Right renal pelvis (tissue), 4 donors: ENCODE measurements at regions not wholly inside any gene's neighbourhood (a gene's known extent, or its start where the extent isn't known, plus 50 kb on each side); places are given as distances from the start of the nearest gene placed in this dataset.

Experiments
- DNase-seq, 4 donors: peaks; one replicate each; pipeline ENCODE4 v3.0.0-alpha.2; 2013; ENCODE audit warnings: low read depth in 4 of 4, low spot score in 3 of 4, missing footprints in 1 of 4

DNA sequence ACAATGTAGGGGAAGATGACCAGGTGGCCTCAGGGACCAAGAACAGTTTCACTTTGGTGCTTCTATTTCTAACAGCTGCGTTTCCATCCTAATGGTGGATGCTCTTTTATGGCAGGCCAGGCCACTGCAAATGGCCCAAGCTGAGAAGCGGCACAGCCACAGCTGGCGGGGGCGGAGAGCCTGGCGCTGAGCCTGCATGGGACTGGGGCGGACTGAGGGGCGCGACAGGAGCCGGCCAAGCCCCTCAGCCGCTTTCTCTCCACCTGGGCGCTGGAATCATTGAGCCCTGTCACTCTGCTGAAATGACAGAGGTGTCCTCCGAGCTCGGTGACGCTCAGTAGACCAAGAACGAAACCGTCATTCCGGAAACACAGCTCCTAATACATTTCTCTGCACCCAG lies 317.3 kb upstream of the PDE4D start:
- DNase-seq: no peak

DNA sequence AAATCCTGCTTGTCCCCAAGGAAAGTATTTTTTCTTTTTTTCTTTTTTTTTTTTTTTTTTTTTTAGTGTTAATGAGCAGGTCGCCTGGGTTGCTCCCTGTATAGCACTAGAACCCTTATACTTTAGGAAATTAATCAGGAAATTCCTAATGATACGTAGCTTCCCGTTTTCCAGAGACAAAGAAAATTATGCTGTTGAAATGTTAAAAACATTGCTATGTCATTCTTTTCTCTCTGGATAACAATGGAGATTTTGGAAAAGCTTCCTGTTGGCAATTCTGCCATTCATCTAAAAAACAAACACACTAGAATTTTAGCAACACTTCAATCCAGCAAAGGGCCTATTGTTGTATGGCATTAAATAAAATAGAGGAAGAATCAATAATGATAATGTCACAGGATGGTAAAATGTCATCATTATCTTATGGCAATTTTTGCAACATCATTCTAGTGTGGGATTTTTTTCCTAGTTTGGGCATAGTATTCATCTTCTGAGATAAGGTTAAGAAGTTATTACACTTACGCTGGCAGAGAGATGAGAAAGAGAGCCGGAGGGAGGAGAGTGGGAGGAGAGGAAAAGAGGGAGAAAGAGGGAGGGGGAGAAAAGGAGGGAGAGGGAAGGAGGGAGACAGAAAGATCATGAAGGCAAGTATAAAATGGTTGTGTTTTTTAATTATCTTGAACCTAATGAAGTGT lies 315.8 kb upstream of the PDE4D start:
- DNase-seq: no peak

DNA sequence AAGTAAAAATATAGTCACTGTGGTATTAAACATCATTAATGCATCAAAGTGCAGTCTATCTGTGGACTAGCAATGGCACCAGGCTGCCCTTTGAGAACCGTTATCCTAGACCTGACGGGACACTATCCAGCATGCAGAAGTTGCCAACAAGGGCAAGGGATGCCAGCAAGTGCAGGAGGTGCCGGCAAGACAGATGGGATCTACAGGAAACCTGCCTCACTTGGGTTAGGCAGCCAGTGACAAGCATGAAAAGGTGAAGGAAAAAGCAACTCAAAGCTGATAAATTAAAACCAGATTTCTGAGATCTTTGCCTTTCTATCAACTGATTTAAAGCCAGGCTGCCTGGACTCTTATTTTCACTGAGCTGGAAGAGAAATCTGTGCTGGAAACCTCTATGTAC lies 315.2 kb upstream of the PDE4D start:
- DNase-seq: no peak

DNA sequence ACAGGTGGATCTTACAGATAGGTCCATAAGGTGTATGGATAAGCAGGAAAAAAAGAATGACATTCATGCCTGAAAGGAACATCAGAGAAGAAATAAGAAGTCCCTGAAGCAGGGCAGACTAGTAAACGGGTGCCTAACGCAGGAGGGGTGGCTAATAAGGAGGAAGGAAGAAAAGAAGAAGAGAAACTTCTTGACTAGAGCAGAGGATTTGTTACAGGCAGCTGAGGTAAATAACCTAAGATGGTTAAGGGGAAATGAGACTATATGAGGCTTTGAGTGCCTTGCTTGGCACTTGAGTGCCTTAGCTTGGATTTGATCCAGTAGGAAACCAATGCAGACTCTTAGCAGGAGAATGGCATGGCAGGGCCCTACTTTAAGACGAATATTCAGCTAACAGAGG lies 313.5 kb upstream of the PDE4D start:
- no peak for DNase-seq

DNA sequence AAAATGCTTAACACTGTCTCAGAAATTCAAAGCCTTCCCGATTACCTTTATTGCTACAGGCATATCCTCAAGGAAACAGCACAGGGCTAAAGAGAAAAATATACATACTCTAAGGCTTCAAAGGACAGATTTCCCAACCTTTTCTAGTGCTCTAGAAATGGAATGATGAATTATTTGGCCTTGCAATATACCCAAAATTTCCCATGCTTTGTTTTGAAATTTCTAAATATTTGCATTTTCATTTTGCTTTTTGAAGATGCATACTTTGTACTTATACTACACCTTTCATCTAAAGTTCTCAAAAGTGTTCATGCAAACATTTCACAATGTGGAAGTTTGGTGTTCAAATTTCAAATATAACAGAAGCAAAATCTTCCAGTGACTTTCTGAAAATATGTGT lies 312.7 kb upstream of the PDE4D start:
- no peak for DNase-seq

DNA sequence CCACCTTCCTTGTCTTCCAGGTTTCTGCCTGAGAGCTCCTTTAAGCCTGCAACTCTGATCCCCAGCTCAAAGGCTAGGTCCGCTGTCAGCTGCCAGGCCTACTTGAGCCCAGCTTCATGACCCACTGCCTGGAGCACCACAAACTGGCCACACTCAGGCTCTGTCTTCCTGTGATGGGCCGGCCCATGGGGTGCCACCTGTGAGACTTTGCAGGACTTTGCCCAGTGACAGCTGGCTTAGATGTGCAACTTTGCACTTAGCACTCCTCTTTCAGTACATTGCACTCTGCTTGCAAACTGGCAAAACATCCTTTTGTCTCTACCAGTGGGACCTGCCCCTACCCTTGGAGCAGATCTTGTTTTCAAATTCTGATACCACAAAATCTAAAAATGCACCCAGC lies 311.5 kb upstream of the PDE4D start:
- DNase-seq: no peak

DNA sequence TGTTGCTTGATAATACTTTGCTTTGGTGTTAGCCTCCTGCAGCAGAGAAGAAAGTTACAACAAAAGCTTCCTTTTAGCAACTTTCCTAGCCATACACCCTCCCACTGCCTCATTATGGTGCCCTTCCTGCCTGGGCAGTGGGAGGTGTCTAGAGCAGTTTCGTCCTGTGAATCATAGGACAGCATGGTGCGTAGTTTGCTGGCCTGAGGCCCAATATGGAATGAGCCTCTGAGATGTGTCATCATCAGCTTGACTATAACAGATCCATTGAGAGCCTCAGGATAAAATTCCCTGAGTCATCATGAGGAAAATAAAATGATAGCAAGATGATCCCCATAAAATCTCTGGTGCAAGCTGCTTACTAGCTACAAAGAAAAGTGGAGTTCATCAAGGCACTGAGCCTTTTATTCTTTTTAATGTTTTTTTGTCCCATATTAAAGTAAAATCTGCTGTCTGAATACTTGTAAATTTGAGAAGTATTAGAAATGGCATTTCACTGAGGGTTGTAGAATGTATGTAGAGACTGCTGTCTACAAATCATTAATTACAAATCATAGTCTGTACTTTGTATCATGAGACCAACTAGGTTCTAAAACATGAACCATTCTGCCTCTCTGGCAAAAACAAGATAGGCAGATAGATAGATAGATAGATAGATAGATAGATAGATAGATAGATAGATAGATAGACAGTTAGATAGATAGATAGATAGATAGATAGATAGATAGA lies 303.0 kb upstream of the PDE4D start:
- no peak for DNase-seq

DNA sequence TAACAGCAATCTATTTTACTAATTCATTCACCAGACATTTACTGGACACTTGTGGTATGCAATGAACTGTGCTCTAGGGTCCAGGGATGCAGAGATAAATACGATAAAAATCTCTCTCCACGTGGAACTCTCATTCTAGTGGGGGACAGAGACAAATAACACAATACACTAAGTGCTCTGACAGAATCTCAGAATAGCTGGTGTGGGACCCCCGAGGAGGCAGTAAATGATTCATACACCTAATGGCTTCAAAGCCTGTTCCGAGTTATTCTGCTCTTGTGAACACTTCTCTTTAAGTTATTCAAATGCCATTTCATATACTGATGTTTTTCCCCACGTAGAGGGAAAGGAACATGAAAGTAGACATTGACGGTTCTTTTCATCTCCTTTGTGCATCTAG lies 302.0 kb upstream of the PDE4D start:
- no peak for DNase-seq

DNA sequence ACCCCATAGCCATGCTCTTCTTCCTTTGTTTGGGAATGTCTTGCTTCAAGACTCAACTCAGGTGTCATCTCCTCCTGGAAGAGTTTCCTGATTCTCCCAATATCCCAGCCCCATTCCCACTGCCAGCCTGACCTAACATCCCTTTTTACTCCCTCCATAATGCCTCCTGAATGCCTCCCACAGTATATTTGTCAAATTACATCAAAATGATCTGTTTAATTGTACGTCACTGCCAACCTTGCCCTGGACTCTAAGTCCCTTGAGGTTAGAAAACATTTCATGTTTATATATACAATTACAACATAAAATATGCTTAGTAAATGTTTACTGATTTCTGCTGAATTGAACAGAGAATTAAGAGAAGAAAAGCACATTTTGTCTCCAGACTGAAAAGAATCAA lies 301.6 kb upstream of the PDE4D start:
- no peak for DNase-seq

DNA sequence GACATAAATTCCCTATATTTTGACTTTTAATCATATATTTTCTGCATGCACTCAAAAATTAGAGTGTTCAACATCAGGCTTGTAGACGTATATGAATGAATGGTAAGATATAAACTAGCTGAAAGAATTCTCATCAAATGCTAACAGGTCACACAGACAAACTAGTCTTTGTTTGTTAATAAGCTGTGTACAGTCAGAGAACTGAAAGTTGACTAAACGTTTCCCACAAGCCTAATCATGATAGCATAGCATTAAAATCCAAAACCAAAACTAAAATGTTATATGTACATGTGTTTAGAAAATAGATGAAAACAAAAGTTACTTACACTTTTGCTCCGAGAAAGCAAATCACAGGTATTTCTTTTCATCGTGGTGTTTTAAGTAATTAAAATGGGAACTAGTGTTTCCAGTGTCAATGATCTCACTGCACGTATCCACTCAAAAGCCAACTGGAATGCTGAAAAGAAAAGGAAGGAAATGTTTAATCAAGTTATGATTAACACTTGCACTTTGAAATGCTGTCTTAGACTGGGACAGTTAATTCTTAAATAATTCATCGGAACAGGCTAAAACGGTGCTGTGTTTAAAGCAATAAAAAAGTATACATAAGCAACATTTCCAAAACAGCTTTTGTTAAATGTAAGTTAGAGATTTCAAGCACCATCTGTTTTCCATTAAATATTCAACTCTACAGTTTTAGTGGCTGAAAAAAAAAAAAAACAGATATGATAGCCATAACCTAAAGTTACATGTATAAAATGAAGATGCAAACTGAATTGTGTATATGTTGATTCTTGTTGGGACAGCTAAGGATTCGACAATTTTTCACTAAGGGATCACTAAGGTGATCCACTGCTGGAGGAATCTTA lies 291.9 kb upstream of the PDE4D start:
- no peak for DNase-seq

DNA sequence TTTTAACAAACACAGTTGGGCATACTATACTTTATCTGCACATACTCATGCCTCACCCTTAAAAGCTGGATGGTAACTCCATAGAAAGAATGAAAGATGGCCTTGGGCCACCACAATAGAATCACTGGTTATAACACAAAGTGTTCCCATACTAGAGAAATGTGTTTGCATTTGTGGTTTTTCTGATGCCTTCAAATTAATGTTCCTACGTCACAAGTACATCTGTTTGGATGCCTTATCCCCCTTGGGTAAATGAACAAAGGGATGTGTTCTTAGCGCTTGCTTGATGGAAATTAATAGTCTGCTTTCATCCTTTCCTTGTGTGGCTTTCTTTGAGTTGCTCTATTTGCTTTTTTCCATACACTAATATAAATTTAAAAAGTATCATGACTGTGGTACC lies 291.1 kb upstream of the PDE4D start:
- DNase-seq: no peak

DNA sequence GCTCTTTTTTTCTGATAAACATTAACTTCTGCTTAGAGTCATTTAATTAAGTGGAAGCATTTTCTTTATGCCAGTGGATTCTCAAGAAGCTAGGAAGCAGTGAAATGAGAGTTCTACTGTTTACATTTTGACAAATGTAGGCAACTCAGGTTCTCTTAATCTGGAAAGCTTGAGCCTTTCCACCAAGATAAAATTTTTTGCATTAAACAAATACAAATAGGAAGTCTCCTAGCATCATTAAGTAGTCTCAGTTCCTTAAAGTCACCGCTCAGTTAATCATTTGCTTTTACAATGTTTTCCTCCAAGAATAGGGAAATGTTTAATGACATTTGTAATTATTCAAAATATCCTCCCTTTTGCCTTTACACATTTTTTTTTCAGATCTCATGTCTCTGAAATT lies 290.4 kb upstream of the PDE4D start:
- DNase-seq: no peak

DNA sequence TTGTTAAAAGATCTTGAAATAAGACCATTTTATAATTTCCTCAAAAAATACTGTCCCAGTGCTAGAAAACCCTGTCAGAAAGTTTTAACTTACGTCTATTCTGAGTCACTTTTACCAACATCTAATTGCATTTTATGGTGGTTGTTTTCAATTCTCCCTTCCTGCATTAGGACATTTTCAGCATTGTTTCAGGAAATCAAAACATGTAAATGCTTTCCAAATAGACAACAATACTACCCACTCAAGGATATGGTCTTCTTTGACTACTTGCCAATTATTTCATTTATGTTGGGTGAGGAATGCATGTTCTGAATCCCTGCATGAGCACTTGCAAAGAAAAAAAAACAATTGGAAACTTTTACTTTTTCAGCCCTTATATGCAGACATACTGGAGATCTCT lies 284.6 kb upstream of the PDE4D start:
- DNase-seq: no peak

DNA sequence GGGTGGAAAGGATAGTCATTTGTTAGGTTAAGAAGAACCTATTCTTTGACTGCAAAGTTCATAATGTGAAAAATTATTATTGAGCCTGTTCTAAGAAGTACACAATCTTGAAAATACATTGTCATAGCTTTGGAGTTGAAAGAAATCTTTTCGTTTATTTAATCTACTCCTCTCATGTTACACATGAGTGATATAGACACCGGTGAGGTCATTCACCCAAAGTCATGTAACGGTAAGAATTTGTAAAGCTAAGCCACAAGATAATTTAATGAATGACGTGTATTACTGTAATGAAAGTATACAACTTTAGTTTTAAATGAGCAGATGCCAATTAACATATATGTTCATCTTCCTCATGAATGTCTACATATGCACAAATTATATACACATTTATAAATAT lies 284.1 kb upstream of the PDE4D start:
- DNase-seq: no peak

DNA sequence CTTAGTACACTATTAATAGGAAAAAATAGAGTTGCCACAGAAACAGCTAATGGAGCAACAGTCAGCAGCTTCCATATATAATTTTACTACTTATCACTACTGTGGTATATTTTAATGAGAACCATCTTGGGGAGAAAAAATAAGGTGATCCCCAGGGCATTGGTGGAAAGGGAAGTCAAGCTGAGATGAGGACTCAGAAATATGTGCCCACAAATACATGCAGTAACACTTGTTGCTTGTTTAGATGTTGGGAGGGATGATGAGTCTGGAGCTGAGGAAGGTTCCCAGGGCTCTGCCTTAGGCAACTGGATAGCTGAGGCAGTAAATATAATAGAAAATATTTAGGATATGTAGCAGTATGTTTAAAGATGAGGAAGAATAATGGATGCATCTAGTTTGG lies 280.1 kb upstream of the PDE4D start:
- no peak for DNase-seq

DNA sequence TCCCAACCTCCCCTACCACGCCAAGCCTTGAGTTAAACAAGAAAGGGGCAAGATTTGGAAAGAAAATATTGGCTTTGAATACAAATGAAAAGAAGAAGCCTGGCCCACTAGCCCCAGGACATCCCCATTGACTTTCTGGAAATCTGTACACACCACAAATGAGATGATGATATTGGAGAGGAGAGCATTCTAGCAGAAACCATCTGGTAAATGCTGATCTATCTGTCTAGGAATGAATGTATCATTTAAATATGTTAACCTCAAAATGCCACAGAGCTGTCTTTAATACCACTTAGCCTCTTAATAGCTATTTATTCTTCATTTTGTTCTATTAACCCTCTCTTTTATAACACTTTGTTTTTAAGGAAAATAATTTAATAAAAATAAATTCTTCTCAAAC lies 270.2 kb upstream of the PDE4D start:
- DNase-seq: no peak

DNA sequence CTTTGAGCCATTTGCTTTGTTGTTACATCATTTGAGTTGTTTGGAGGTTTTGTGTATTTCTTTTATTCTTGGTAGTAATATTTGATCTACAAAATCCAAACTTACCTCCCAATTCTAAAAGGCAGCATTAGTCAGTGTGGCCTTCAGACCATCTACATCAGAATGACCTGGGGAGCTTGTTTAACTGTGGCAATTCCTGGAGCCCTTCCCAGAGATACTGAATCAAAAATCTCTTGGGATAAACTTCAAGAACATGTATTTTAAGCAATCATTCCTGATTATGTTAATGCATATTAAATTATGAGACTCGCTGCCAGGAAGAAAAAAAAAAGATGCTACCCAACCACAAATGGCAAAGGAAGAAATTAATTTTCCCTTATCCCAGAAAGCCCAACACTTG lies 268.9 kb upstream of the PDE4D start:
- no peak for DNase-seq

DNA sequence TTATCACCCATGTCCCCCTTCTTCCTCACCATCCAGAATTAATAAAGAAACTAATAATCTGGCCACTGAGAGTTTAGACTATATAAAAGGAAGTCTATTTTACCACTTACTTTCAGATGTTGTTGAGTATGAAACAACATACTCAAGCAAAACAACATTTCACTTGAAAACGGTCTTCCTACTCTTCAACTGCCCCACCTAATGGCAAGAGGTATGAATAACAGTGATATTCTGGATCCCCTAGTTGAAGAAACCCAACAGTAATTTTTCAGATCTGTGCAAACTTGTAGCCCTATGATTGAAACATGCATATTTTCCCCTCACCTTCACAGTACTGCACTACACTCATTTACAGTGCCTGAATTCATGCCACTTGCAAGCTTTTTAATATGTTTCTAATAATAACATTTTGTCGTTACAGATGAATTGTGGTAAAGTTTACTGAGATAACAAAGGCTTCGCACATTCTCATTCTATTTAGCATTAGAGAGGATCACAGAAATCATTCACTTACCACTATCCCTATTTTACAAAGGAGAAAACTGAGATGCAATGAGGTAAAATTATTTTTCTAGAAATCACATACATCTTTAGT lies 267.9 kb upstream of the PDE4D start:
- no peak for DNase-seq

DNA sequence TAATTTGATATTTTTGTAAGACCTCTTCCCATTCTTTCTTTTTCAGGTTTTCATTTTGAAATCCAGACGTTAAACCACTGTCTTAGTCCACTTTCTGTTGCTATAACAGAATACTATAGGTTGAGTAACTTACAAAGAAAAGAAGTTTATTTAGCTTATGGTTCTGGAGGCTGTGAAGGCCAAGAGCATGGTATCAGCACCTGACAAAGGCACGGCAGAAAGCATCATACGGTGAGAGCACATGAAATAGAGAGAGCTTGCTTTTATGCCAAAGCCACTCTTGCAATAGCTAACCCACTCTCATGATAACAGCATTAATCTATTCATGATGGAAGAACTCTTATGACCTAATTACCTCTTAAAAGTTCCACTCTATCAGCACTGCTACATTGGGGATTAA lies 255.6 kb upstream of the PDE4D start:
- DNase-seq: no peak

DNA sequence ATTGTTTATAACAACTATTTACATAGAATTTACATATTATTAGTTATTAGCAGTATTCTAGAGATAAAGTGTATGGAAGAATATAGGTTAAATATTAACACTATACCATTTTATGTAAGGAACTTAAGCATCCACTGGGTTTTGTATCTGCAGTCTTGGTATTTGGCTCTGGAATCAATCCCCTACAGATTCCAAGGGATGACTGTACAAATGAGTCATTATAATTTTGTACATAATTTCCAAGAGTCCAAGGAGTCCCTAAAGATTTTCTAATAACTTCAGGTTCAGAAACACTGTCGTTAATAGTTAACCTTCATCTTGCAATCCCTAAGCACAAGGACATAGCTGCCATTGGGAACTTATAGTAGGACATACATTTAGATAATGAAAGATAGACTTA lies 254.8 kb upstream of the PDE4D start:
- DNase-seq: no peak

DNA sequence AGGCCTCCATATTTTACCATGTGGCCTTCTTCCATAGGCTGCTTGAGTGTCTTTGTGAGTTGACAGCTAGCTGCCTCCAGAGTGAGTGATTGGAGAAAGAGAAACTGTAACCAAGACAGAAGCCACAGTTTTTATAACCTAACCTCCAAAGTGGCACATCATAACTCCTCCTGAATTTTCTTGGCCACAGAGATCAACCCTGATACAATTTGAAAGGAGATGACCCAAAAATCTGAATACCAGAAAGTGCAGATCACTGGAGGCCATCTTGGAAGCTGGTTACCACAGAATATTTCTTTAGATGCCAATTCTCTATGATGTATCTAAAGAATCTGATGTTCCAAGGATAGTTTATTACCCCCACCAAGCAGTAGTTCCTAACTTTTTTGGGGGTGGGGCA lies 254.3 kb upstream of the PDE4D start:
- no peak for DNase-seq
